ENCODE measurements at regions not wholly inside any gene's neighbourhood (a gene's known extent, or its start where the extent isn't known, plus 50 kb on each side); places are given as distances from the start of the nearest gene placed in this dataset.

DNA sequence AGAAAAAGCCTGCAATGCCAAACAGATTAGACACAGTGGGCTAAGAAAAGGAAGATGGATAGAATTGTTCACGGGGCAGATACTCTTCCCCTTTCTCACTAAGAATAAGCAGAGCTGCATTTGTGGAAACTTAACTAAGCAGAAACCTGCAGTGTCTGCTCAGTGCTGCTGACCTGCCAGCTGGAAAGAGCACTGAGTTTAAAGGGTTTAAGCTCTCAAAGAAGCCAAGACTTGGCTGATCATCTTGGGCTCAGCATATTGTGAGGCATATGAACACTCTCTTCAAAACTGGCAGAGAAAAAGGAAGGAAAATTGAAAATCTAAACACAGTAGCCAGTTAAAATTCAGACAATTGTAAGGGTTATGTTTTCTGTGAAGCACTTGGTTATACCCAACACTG, 711.1 kb upstream of the EPHA7 start:
- H3K27ac ChIP-seq (ENCODE audit: extremely low read length, insufficient read depth, low read length), result no peak overlapping the region
- no peaks in the 10 kb centered on the region for H3K79me2 ChIP-seq (ENCODE audit: insufficient read depth, low read length)
- no peak overlapping the region for H3K4me2 ChIP-seq (ENCODE audit: low read depth, low read length)
- intact Hi-C loops (cut with micrococcal nuclease; ENCODE audit: unreplicated experiment), result no loop called here
- no peak for DNase-seq (ENCODE audit: low spot score)
- FAIRE-seq, result no peak
- H3K4me3 ChIP-seq (replicated peaks in 1 of 3; ENCODE audit: insufficient read depth in 1 of 3, low read depth in 2 of 3, low read length in 3 of 3), result no peak overlapping the region
- ChIA-PET POLR2A (no interaction called here), CTCF (ENCODE audit: low intra/inter-chr PET ratio, low total read pairs) (no interaction called here)
- H3K36me3 ChIP-seq (replicated peaks in 1 of 2; ENCODE audit: control insufficient read depth in 1 of 2, insufficient read depth in 2 of 2, low read length in 2 of 2), result no peaks in the 10 kb centered on the region
- no peak overlapping the region for H2AFZ ChIP-seq (ENCODE audit: low read length)
- H3K27me3 ChIP-seq (ENCODE audit: control insufficient read depth in 1 of 2, insufficient read depth in 2 of 2, low read length in 2 of 2), result no peaks in the 10 kb centered on the region
- in situ Hi-C loops (cut with HindIII; ENCODE audit: extremely low pct_ligation_motif_present, low pct_unique_long_range_greater_than_20kb), result no loop called here
- TF ChIP-seq, protein P1, sequence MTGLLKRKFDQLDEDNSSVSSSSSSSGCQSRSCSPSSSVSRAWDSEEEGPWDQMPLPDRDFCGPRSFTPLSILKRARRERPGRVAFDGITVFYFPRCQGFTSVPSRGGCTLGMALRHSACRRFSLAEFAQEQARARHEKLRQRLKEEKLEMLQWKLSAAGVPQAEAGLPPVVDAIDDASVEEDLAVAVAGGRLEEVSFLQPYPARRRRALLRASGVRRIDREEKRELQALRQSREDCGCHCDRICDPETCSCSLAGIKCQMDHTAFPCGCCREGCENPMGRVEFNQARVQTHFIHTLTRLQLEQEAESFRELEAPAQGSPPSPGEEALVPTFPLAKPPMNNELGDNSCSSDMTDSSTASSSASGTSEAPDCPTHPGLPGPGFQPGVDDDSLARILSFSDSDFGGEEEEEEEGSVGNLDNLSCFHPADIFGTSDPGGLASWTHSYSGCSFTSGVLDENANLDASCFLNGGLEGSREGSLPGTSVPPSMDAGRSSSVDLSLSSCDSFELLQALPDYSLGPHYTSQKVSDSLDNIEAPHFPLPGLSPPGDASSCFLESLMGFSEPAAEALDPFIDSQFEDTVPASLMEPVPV (CRISPR knock-in tag; IDR thresholded peaks at IDR 0.05), result no peak
- no peak for TF ChIP-seq KLF16 (CRISPR knock-in tag; IDR thresholded peaks at IDR 0.05)
- TF ChIP-seq, protein P2, sequence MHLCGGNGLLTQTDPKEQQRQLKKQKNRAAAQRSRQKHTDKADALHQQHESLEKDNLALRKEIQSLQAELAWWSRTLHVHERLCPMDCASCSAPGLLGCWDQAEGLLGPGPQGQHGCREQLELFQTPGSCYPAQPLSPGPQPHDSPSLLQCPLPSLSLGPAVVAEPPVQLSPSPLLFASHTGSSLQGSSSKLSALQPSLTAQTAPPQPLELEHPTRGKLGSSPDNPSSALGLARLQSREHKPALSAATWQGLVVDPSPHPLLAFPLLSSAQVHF (CRISPR knock-in tag; IDR thresholded peaks at IDR 0.05), result no peak
- TF ChIP-seq ZNF205 (CRISPR knock-in tag; IDR thresholded peaks at IDR 0.05), result no peak
- no peak for TF ChIP-seq ZNF569 (CRISPR knock-in tag; IDR thresholded peaks at IDR 0.05; ENCODE audit: borderline replicate concordance)
- TF ChIP-seq ZNF333 (CRISPR knock-in tag; IDR thresholded peaks at IDR 0.05; ENCODE audit: borderline replicate concordance), result no peak
- TF ChIP-seq, protein P3, sequence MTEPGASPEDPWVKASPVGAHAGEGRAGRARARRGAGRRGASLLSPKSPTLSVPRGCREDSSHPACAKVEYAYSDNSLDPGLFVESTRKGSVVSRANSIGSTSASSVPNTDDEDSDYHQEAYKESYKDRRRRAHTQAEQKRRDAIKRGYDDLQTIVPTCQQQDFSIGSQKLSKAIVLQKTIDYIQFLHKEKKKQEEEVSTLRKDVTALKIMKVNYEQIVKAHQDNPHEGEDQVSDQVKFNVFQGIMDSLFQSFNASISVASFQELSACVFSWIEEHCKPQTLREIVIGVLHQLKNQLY (CRISPR knock-in tag; IDR thresholded peaks at IDR 0.05), result no peak
- TF ChIP-seq ZNF761 (CRISPR knock-in tag; conservative IDR thresholded peaks at IDR 0.05), result no peak
- TF ChIP-seq, protein P4, sequence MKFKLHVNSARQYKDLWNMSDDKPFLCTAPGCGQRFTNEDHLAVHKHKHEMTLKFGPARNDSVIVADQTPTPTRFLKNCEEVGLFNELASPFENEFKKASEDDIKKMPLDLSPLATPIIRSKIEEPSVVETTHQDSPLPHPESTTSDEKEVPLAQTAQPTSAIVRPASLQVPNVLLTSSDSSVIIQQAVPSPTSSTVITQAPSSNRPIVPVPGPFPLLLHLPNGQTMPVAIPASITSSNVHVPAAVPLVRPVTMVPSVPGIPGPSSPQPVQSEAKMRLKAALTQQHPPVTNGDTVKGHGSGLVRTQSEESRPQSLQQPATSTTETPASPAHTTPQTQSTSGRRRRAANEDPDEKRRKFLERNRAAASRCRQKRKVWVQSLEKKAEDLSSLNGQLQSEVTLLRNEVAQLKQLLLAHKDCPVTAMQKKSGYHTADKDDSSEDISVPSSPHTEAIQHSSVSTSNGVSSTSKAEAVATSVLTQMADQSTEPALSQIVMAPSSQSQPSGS (CRISPR knock-in tag; IDR thresholded peaks at IDR 0.05), result no peak
- no peak for TF ChIP-seq NCOA2 (CRISPR knock-in tag; IDR thresholded peaks at IDR 0.05)
- WGBS (ENCODE audit: low lambda C conversion rate), result 0% methylated on average over 1 of the region's 1 CpG
- no TSS peak for BruUV-seq (replicated peaks)
- H3K4me1 ChIP-seq (ENCODE audit: insufficient read depth, low read length), result no peaks in the 10 kb centered on the region
- H3K9me3 ChIP-seq (ENCODE audit: low read length), result no peaks in the 10 kb centered on the region
- no peak for ATAC-seq
- H3K9ac ChIP-seq (ENCODE audit: insufficient read depth, low read depth, low read length), result no peak overlapping the region
- H4K20me1 ChIP-seq (ENCODE audit: insufficient read depth, low read length), result no peaks in the 10 kb centered on the region

All from HepG2 (cell line).